IMR-90 (cell line): ENCODE measurements at regions not wholly inside any gene's neighbourhood (a gene's known extent, or its start where the extent isn't known, plus 50 kb on each side); places are given as distances from the start of the nearest gene placed in this dataset.

ENCODE experiments used
- ATAC-seq: fragments of 200-7000 bp; cut with Tn5 transposase; 2 replicates; pipeline ENCODE4 v1.9.1; 2020; ENCODE audit warnings: low read depth, mild to moderate bottlenecking, moderate library complexity
- BruUV-seq: library from RNA; stranded (reverse); fragments of 400-500 nt; replicated peaks from 2 replicates; lab custom pipeline; 2021; lab: Mats Ljungman, UMichigan
- CTCF ChIA-PET: fragments of 300-600 bp; formaldehyde crosslinking; extraction: SDS; loops from one replicate; lab custom pipeline; 2021; ENCODE audit warnings: antibody characterized with exemption; lab: Yijun Ruan, JAX
- POLR2A ChIA-PET: fragments of 300-600 bp; sonication (Branson Sonifier 250); formaldehyde crosslinking; loops from one replicate; lab custom pipeline; 2022; ENCODE audit warnings: antibody characterized with exemption; ENCODE audit not compliant: unreplicated experiment; lab: Charles Lee
- DNase-seq: peaks from one replicate; pipeline ENCODE4 v3.0.0; 2013
- H2AFZ ChIP-seq: replicated peaks from 2 replicates; pipeline ENCODE3; 2013; ENCODE audit warnings: low read length, mild to moderate bottlenecking; ENCODE audit not compliant: poor library complexity
- H2AK5ac ChIP-seq: 2 replicates; pipeline ENCODE4 v1.6.1; 2013; ENCODE audit warnings: low read depth, low read length, inconsistent platforms
- H2AK9ac ChIP-seq: replicated peaks from 2 replicates; pipeline ENCODE3; 2013; ENCODE audit warnings: mild to moderate bottlenecking, low read depth, low read length, moderate library complexity; ENCODE audit not compliant: poor library complexity
- H2BK120ac ChIP-seq: 2 replicates; pipeline ENCODE4 v1.6.1; 2013; ENCODE audit warnings: low read depth, low read length, inconsistent platforms
- H2BK15ac ChIP-seq: 3 replicates; pipeline ENCODE4 v1.6.1; 2013; ENCODE audit warnings: low read depth, low read length, inconsistent platforms
- H2BK20ac ChIP-seq: 2 replicates; pipeline ENCODE4 v1.6.1; 2013; ENCODE audit warnings: low read depth, mild to moderate bottlenecking, inconsistent platforms, low read length, moderate library complexity
- H2BK5ac ChIP-seq: 2 replicates; pipeline ENCODE4 v1.6.1; 2013; ENCODE audit warnings: mild to moderate bottlenecking, low read depth, low read length, inconsistent platforms; ENCODE audit not compliant: poor library complexity, severe bottlenecking
- H3K14ac ChIP-seq: replicated peaks from 2 replicates; pipeline ENCODE4 v1.6.1; 2013; ENCODE audit warnings: low read depth, low read length, inconsistent platforms
- H3K18ac ChIP-seq: 2 replicates; pipeline ENCODE4 v1.6.1; 2013; ENCODE audit warnings: low read depth, low read length, control low read depth
- H3K23ac ChIP-seq: 2 replicates; pipeline ENCODE4 v1.6.1; 2013; ENCODE audit warnings: low read depth, low read length, inconsistent platforms
- H3K27ac ChIP-seq: 2 replicates; pipeline ENCODE4 v1.5.1; 2013; ENCODE audit warnings: mild to moderate bottlenecking, control low read depth, low read length; ENCODE audit not compliant: insufficient read depth
- H3K27me3 ChIP-seq: 2 replicates; pipeline ENCODE4 v1.6.1; 2013; ENCODE audit warnings: low read length; ENCODE audit not compliant: control insufficient read depth, insufficient read depth
- H3K36me3 ChIP-seq: 2 replicates; pipeline ENCODE4 v1.6.1; 2013; ENCODE audit warnings: low read length, mixed read lengths; ENCODE audit not compliant: control insufficient read depth, insufficient read depth
- H3K4ac ChIP-seq: 2 replicates; pipeline ENCODE4 v1.6.1; 2013; ENCODE audit warnings: low read depth, low read length, inconsistent platforms
- H3K4me1 ChIP-seq: 2 replicates; pipeline ENCODE4 v1.6.1; 2013; ENCODE audit warnings: low read length, mixed read lengths; ENCODE audit not compliant: control insufficient read depth, insufficient read depth
- H3K4me2 ChIP-seq: 2 replicates; pipeline ENCODE4 v1.6.1; 2013; ENCODE audit warnings: low read depth, mild to moderate bottlenecking, control low read depth, low read length, moderate library complexity
- H3K4me3 ChIP-seq: 2 replicates; pipeline ENCODE4 v1.5.1; 2013; ENCODE audit warnings: low read depth, mild to moderate bottlenecking, control low read depth, low read length, moderate library complexity; ENCODE audit not compliant: insufficient read depth
- H3K56ac ChIP-seq: 2 replicates; pipeline ENCODE4 v1.6.1; 2013; ENCODE audit warnings: low read length, inconsistent platforms; ENCODE audit not compliant: insufficient read depth; ENCODE audit errors: extremely low read depth
- H3K79me1 ChIP-seq, 2 experiments: 2 replicates each; pipeline ENCODE4 v1.6.1; 2013; ENCODE audit warnings: low read length in 2 of 2, inconsistent platforms in 1 of 2, low read depth in 1 of 2
- H3K9ac ChIP-seq: 2 replicates; pipeline ENCODE4 v1.6.1; 2013; ENCODE audit warnings: low read depth, low read length, control low read depth
- H3K9me1 ChIP-seq: 2 replicates; pipeline ENCODE4 v1.6.1; 2013; ENCODE audit warnings: low read length, inconsistent platforms; ENCODE audit not compliant: insufficient read depth
- H3K9me3 ChIP-seq: 2 replicates; pipeline ENCODE4 v1.6.1; 2013; ENCODE audit warnings: low read length; ENCODE audit not compliant: control insufficient read depth, insufficient read depth
- H4K20me1 ChIP-seq: 2 replicates; pipeline ENCODE4 v1.6.1; 2013; ENCODE audit warnings: low read length, inconsistent platforms; ENCODE audit not compliant: insufficient read depth
- H4K5ac ChIP-seq: 2 replicates; pipeline ENCODE4 v1.6.1; 2013; ENCODE audit warnings: mild to moderate bottlenecking, low read depth, low read length, control low read depth
- H4K8ac ChIP-seq, 2 experiments: 2 replicates each; pipeline ENCODE4 v1.6.1; 2013; ENCODE audit warnings: low read depth in 2 of 2, low read length in 2 of 2, control low read depth in 1 of 2, inconsistent platforms in 1 of 2
- H4K91ac ChIP-seq: 2 replicates; pipeline ENCODE4 v1.6.1; 2013; ENCODE audit warnings: low read depth, low read length, inconsistent platforms; ENCODE audit not compliant: insufficient read depth
- BHLHE40 ChIP-seq: fragments of 150-350 bp; IDR thresholded peaks from 2 replicates; pipeline ENCODE4 v1.6.1; 2016; ENCODE audit warnings: mild to moderate bottlenecking, low read depth, low read length
- CEBPB ChIP-seq: IDR thresholded peaks from 2 replicates; pipeline ENCODE4 v1.6.1; 2012; ENCODE audit warnings: low read depth, low read length, improper control_type of control experiment
- CHD1 ChIP-seq: IDR thresholded peaks from 2 replicates; pipeline ENCODE4 v1.6.1; 2012; ENCODE audit warnings: low read depth, low read length, improper control_type of control experiment
- CTCF ChIP-seq: conservative IDR thresholded peaks from 2 replicates; pipeline ENCODE4 v1.5.1; 2012; ENCODE audit warnings: mild to moderate bottlenecking, low read depth, low read length, improper control_type of control experiment
- ELK1 ChIP-seq: fragments of 150-350 bp; IDR thresholded peaks from 2 replicates; pipeline ENCODE4 v1.6.1; 2016; ENCODE audit warnings: low read depth, mild to moderate bottlenecking, low read length, moderate library complexity, borderline replicate concordance
- FOS ChIP-seq: fragments of 150-350 bp; IDR thresholded peaks from 2 replicates; pipeline ENCODE4 v1.6.1; 2016; ENCODE audit warnings: low read depth, low read length
- MAFK ChIP-seq: IDR thresholded peaks from 2 replicates; pipeline ENCODE4 v1.6.1; 2012; ENCODE audit warnings: low read depth, low read length, improper control_type of control experiment
- MAZ ChIP-seq: IDR thresholded peaks from 2 replicates; pipeline ENCODE4 v1.6.1; 2012; ENCODE audit warnings: low read depth, mild to moderate bottlenecking, low read length, improper control_type of control experiment, moderate library complexity, borderline replicate concordance
- MXI1 ChIP-seq: IDR thresholded peaks from 2 replicates; pipeline ENCODE4 v1.6.1; 2012; ENCODE audit warnings: low read depth, mild to moderate bottlenecking, low read length, moderate library complexity, borderline replicate concordance
- NFE2L2 ChIP-seq: fragments of 150-350 bp; IDR thresholded peaks from 2 replicates; pipeline ENCODE4 v1.6.1; 2016; ENCODE audit warnings: low read depth, mild to moderate bottlenecking, low read length
- POLR2A ChIP-seq: IDR thresholded peaks from 2 replicates; pipeline ENCODE4 v1.6.1; 2012; ENCODE audit warnings: mild to moderate bottlenecking, low read depth, low read length
- RAD21 ChIP-seq: IDR thresholded peaks from 2 replicates; pipeline ENCODE4 v1.6.1; 2012; ENCODE audit warnings: low read length, improper control_type of control experiment
- RCOR1 ChIP-seq: IDR thresholded peaks from 2 replicates; pipeline ENCODE4 v1.6.1; 2012; ENCODE audit warnings: mild to moderate bottlenecking, low read length, improper control_type of control experiment; ENCODE audit not compliant: insufficient replicate concordance
- RFX5 ChIP-seq: IDR thresholded peaks from 2 replicates; pipeline ENCODE4 v1.8.0; 2012; ENCODE audit warnings: low read depth, mild to moderate bottlenecking, low read length, moderate library complexity
- SMC3 ChIP-seq: fragments of 150-350 bp; IDR thresholded peaks from 2 replicates; pipeline ENCODE4 v1.6.1; 2016; ENCODE audit warnings: low read depth, mild to moderate bottlenecking, antibody characterized with exemption, low read length, moderate library complexity
- USF2 ChIP-seq: fragments of 150-350 bp; IDR thresholded peaks from 2 replicates; pipeline ENCODE4 v1.6.1; 2017; ENCODE audit warnings: mild to moderate bottlenecking, antibody characterized with exemption, low read length, low read depth
- WGBS, 2 experiments: methylation state at CpG; one replicate each; pipeline versions ENCODE4 v1.1.5 to v1.1.7; 2013; ENCODE audit warnings: missing lambda C conversion rate in 2 of 2; ENCODE audit not compliant: insufficient read length in 1 of 2; ENCODE audit errors: extremely low coverage in 2 of 2; 5-methylcytosine and 5-hydroxymethylcytosine counted together
- dilution Hi-C: fragments of 300-500 bp; cut with HindIII; formaldehyde crosslinking; loops from one replicate; pipeline ENCODE4 v1.14.3; 2018; ENCODE audit warnings: low sequenced_read_pairs; ENCODE audit not compliant: unreplicated experiment
- in situ Hi-C: fragments of 300-500 bp; cut with MboI; formaldehyde crosslinking; loops from 3 replicates; pipeline ENCODE4 v1.14.3; 2019; ENCODE audit warnings: low sequenced_read_pairs, inconsistent platforms, mixed read lengths
- intact Hi-C: fragments of 100-400 bp; cut with micrococcal nuclease; formaldehyde crosslinking; loops from 2 replicates; pipeline ENCODE4 v1.10.0; 2022

GRCh38 chr6:145080651-145081050 is 654.7 kb downstream of the EPM2A start:
- no peak overlapping the region for H2BK120ac ChIP-seq
- no peak overlapping the region for H3K23ac ChIP-seq
- WGBS, 2 experiments = no CpG with 5 or more reads among the region's 2 CpGs
- H2BK5ac ChIP-seq = no peak overlapping the region
- no peak overlapping the region for H2BK20ac ChIP-seq
- no peak overlapping the region for H4K8ac ChIP-seq
- no peak overlapping the region for H3K4me2 ChIP-seq
- TF ChIP-seq ELK1 (no peak), RFX5 (no peak), RAD21 (no peak), MXI1 (no peak), BHLHE40 (no peak), MAZ (no peak), SMC3 (no peak), USF2 (no peak), MAFK (no peak), CTCF (no peak), FOS (no peak), POLR2A (no peak), CHD1 (no peak), CEBPB (no peak), RCOR1 (no peak), NFE2L2 (no peak)
- ATAC-seq = no peak
- in situ Hi-C loops = no loop called here
- no peak for DNase-seq
- dilution Hi-C loops = no loop called here
- H3K4me1 ChIP-seq = no peaks in the 10 kb centered on the region; the same call in 1 of the 2 replicates
- ChIA-PET POLR2A (no interaction called here), CTCF (no interaction called here)
- no peak overlapping the region for H2BK15ac ChIP-seq
- intact Hi-C loops = no loop called here
- H3K4ac ChIP-seq = no peak overlapping the region
- H2AK9ac ChIP-seq = no peak overlapping the region
- no peaks in the 10 kb centered on the region for H3K9me1 ChIP-seq
- no peaks in the 10 kb centered on the region for H3K79me1 ChIP-seq
- no peak overlapping the region for H4K5ac ChIP-seq
- no peak overlapping the region for H3K56ac ChIP-seq
- H3K14ac ChIP-seq = no peak overlapping the region
- H3K18ac ChIP-seq = no peak overlapping the region
- no peak overlapping the region for H2AK5ac ChIP-seq
- H3K27me3 ChIP-seq = no peaks in the 10 kb centered on the region
- no peak overlapping the region for H3K27ac ChIP-seq
- no peaks in the 10 kb centered on the region for H3K9me3 ChIP-seq
- H2AFZ ChIP-seq = no peak overlapping the region
- no peaks in the 10 kb centered on the region for H4K20me1 ChIP-seq
- no peak overlapping the region for H3K4me3 ChIP-seq
- BruUV-seq = no TSS peak
- no peak overlapping the region for H3K9ac ChIP-seq
- H3K36me3 ChIP-seq = no peaks in the 10 kb centered on the region
- no peak overlapping the region for H4K91ac ChIP-seq
